Adrenal gland (tissue), 5 donors: ENCODE measurements at regions not wholly inside any gene's neighbourhood (a gene's known extent, or its start where the extent isn't known, plus 50 kb on each side); places are given as distances from the start of the nearest gene placed in this dataset.

Experiments used
- POLR2A ChIP-seq, 2 donors: fragments of 450-650 bp; IDR thresholded peaks; one replicate each; pipeline ENCODE4 v1.6.1; 2017; ENCODE audit warnings: antibody characterized with exemption in 2 of 2, mild to moderate bottlenecking in 2 of 2, moderate library complexity in 1 of 2
- TF ChIP-seq, protein P1 (sequence below), 6 experiments: fragments of 450-650 bp in 4 of 6; fragments of 200-600 bp in 2 of 6; sonication (generic) in 1 of 6; IDR thresholded peaks; 1 replicate in 5 of 6; 2 replicates in 1 of 6; pipeline versions ENCODE4 v1.5.1 to v1.8.0; 2016 to 2021; ENCODE audit warnings: antibody characterized with exemption in 6 of 6, mild to moderate bottlenecking in 2 of 6, moderate library complexity in 1 of 6
- donor health status: DM: no; HTN: no; CAD: no.

GRCh38 chr3:13711911-13712650 lies 163.2 kb downstream of the FBLN2 start:
- TF ChIP-seq, protein P1, sequence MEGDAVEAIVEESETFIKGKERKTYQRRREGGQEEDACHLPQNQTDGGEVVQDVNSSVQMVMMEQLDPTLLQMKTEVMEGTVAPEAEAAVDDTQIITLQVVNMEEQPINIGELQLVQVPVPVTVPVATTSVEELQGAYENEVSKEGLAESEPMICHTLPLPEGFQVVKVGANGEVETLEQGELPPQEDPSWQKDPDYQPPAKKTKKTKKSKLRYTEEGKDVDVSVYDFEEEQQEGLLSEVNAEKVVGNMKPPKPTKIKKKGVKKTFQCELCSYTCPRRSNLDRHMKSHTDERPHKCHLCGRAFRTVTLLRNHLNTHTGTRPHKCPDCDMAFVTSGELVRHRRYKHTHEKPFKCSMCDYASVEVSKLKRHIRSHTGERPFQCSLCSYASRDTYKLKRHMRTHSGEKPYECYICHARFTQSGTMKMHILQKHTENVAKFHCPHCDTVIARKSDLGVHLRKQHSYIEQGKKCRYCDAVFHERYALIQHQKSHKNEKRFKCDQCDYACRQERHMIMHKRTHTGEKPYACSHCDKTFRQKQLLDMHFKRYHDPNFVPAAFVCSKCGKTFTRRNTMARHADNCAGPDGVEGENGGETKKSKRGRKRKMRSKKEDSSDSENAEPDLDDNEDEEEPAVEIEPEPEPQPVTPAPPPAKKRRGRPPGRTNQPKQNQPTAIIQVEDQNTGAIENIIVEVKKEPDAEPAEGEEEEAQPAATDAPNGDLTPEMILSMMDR (IDR thresholded peaks at IDR 0.05), result no peak
- TF ChIP-seq POLR2A (IDR thresholded peaks at IDR 0.05), result no peak
